HCT116 (cell line): ENCODE measurements at regions not wholly inside any gene's neighbourhood (a gene's known extent, or its start where the extent isn't known, plus 50 kb on each side); places are given as distances from the start of the nearest gene placed in this dataset.

Source experiments
- ATAC-seq: fragments of 200-7000 bp; cut with Tn5 transposase; 2 replicates; pipeline ENCODE4 v1.9.1; 2020; ENCODE audit warnings: mild to moderate bottlenecking, moderate library complexity
- BruUV-seq: library from RNA; stranded (reverse); fragments of 400-500 nt; replicated peaks from 2 replicates; lab custom pipeline; 2021; lab: Mats Ljungman, UMichigan
- CTCF ChIA-PET: fragments of 300-600 bp; sonication (Branson Sonifier 250); formaldehyde crosslinking; loops from one replicate; lab custom pipeline; 2021; ENCODE audit warnings: antibody characterized with exemption; lab: Charles Lee
- POLR2A ChIA-PET: fragments of 300-600, 350-600 bp; sonication (Branson Sonifier 250); formaldehyde crosslinking; loops from one replicate; lab custom pipeline; 2021; ENCODE audit warnings: antibody characterized with exemption; lab: Charles Lee
- RAD21 ChIA-PET, 2 experiments: fragments of 300-600 bp; sonication (Branson Sonifier 250); formaldehyde crosslinking; loops; one replicate each; lab custom pipeline; 2023; ENCODE audit warnings: low total read pairs in 2 of 2; ENCODE audit not compliant: uncharacterized antibody in 2 of 2, unreplicated experiment in 2 of 2, low non-redundant PET in 1 of 2; lab: Charles Lee
- DNase-seq: peaks from one replicate; pipeline ENCODE4 v3.0.0-alpha.2; 2010; ENCODE audit warnings: low read depth, low spot score
- H2AFZ ChIP-seq: fragments of 200-600 bp; shearing (Covaris generic), sonication (generic); 2 replicates; pipeline ENCODE4 v1.6.1; 2017; ENCODE audit warnings: low read depth, mixed run types, mixed read lengths, antibody characterized with exemption, low read length; ENCODE audit not compliant: poor library complexity, severe bottlenecking
- H3K27ac ChIP-seq: 2 replicates; pipeline ENCODE4 v1.5.1; 2012; ENCODE audit warnings: low read depth, low read length
- H3K27me3 ChIP-seq: fragments of 200-600 bp; sonication (generic); 2 replicates; pipeline ENCODE4 v1.6.1; 2016; ENCODE audit warnings: mixed run types, low read length, mixed read lengths; ENCODE audit not compliant: insufficient read depth
- H3K36me3 ChIP-seq, 2 experiments: fragments of 200-500 bp in 1 of 2; fragments of 200-600 bp in 1 of 2; sonication (Bioruptor generic) in 1 of 2; sonication (generic) in 1 of 2; 2 replicates each; pipeline versions ENCODE4 v1.5.1 to v1.6.1; 2014 to 2016; ENCODE audit warnings: low read length in 2 of 2, inconsistent platforms in 1 of 2, mixed read lengths in 1 of 2, mixed run types in 1 of 2; ENCODE audit not compliant: insufficient read depth in 2 of 2, control insufficient read depth in 1 of 2
- H3K4me1 ChIP-seq, 2 experiments: fragments of 200-600 bp in 1 of 2; sonication (generic) in 1 of 2; 2 replicates each; pipeline versions ENCODE4 v1.5.1 to v1.6.1; 2012 to 2017; ENCODE audit warnings: low read length in 2 of 2, inconsistent platforms in 1 of 2, mild to moderate bottlenecking in 1 of 2, mixed read lengths in 1 of 2, mixed run types in 1 of 2, moderate library complexity in 1 of 2; ENCODE audit not compliant: insufficient read depth in 2 of 2, control insufficient read depth in 1 of 2
- H3K4me2 ChIP-seq: fragments of 200-600 bp; sonication (generic); 2 replicates; pipeline ENCODE4 v1.6.1; 2017; ENCODE audit warnings: mixed run types, low read length, mixed read lengths
- H3K4me3 ChIP-seq, 2 experiments: fragments of 200-600 bp in 1 of 2; sonication (generic) in 1 of 2; replicated peaks in 1 of 2; 2 replicates each; pipeline ENCODE4 v1.5.1; 2011 to 2016; ENCODE audit warnings: low read length in 2 of 2, control low read depth in 1 of 2, low read depth in 1 of 2, mild to moderate bottlenecking in 1 of 2, mixed read lengths in 1 of 2, mixed run types in 1 of 2
- H3K79me2 ChIP-seq: fragments of 200-600 bp; sonication (generic); 2 replicates; pipeline ENCODE4 v1.6.1; 2017; ENCODE audit warnings: mild to moderate bottlenecking, mixed run types, low read length, moderate library complexity, mixed read lengths; ENCODE audit not compliant: insufficient read depth
- H3K9ac ChIP-seq: fragments of 200-600 bp; sonication (generic); 2 replicates; pipeline ENCODE4 v1.6.1; 2016; ENCODE audit warnings: low read length, mixed read lengths
- H3K9me2 ChIP-seq: fragments of 200-600 bp; sonication (generic), shearing (Covaris generic); 2 replicates; pipeline ENCODE4 v1.6.1; 2017; ENCODE audit warnings: mixed run types, mild to moderate bottlenecking, moderate library complexity; ENCODE audit not compliant: insufficient read depth
- H3K9me3 ChIP-seq, 2 experiments: fragments of 200-500 bp in 1 of 2; fragments of 200-600 bp in 1 of 2; sonication (Bioruptor generic) in 1 of 2; sonication (generic) in 1 of 2; 2 replicates each; pipeline ENCODE4 v1.6.1; 2014 to 2017; ENCODE audit warnings: low read length in 2 of 2, mixed read lengths in 2 of 2, inconsistent platforms in 1 of 2, low read depth in 1 of 2, mild to moderate bottlenecking in 1 of 2, mixed run types in 1 of 2, moderate library complexity in 1 of 2; ENCODE audit not compliant: control insufficient read depth in 1 of 2, insufficient read depth in 1 of 2
- H4K20me1 ChIP-seq: fragments of 200-600 bp; sonication (generic), shearing (Covaris generic); 2 replicates; pipeline ENCODE4 v1.6.1; 2017; ENCODE audit warnings: mixed run types, mild to moderate bottlenecking, moderate library complexity; ENCODE audit not compliant: insufficient read depth
- CBX3 ChIP-seq: IDR thresholded peaks from 2 replicates; pipeline ENCODE4 v1.6.1; 2012; ENCODE audit warnings: low read depth
- CEBPB ChIP-seq: IDR thresholded peaks from 2 replicates; pipeline ENCODE4 v1.6.1; 2012; ENCODE audit warnings: low read depth
- CTCF ChIP-seq, 3 experiments: fragments of 200-600 bp in 1 of 3; sonication (generic) in 1 of 3; IDR thresholded peaks in 2 of 3; conservative IDR thresholded peaks in 1 of 3; 2 replicates each; pipeline ENCODE4 v1.5.1; 2012 to 2017; ENCODE audit warnings: low read depth in 2 of 3, low read length in 2 of 3, antibody characterized with exemption in 1 of 3, borderline replicate concordance in 1 of 3, control low read depth in 1 of 3, mild to moderate bottlenecking in 1 of 3, mixed read lengths in 1 of 3, mixed run types in 1 of 3, moderate library complexity in 1 of 3; ENCODE audit not compliant: insufficient read depth in 1 of 3
- EGR1 ChIP-seq: IDR thresholded peaks from 2 replicates; pipeline ENCODE4 v1.6.1; 2012; ENCODE audit warnings: low read depth
- EZH2phosphoT487 ChIP-seq: fragments of 200-600 bp; IDR thresholded peaks from 2 replicates; pipeline ENCODE4 v1.6.1; 2018; ENCODE audit warnings: antibody characterized with exemption, borderline replicate concordance
- MAX ChIP-seq: IDR thresholded peaks from 2 replicates; pipeline ENCODE4 v1.6.1; 2012
- RAD21 ChIP-seq: IDR thresholded peaks from 2 replicates; pipeline ENCODE4 v1.6.1; 2012; ENCODE audit warnings: low read depth, mild to moderate bottlenecking
- SIN3A ChIP-seq: IDR thresholded peaks from 2 replicates; pipeline ENCODE4 v1.6.1; 2012; ENCODE audit warnings: low read depth
- SP1 ChIP-seq: IDR thresholded peaks from 2 replicates; pipeline ENCODE4 v1.6.1; 2012; ENCODE audit warnings: low read depth
- SRF ChIP-seq: IDR thresholded peaks from 2 replicates; pipeline ENCODE4 v1.6.1; 2012; ENCODE audit warnings: low read depth
- YY1 ChIP-seq: IDR thresholded peaks from 2 replicates; pipeline ENCODE4 v1.6.1; 2011; ENCODE audit warnings: low read length, low read depth, moderate library complexity, mild to moderate bottlenecking; ENCODE audit not compliant: insufficient replicate concordance; ENCODE audit errors: extremely low read depth
- ZNF274 ChIP-seq: fragments of 200-500 bp; sonication (Bioruptor generic); IDR thresholded peaks from 2 replicates; pipeline ENCODE4 v1.6.1; 2014; ENCODE audit warnings: mild to moderate bottlenecking, low read depth, low read length, inconsistent platforms
- intact Hi-C: fragments of 100-400 bp; cut with micrococcal nuclease; formaldehyde crosslinking; loops from 2 replicates; pipeline ENCODE4 v1.10.0; 2022

GRCh38 chr4:142984871-142985585 lies 138.9 kb upstream of the INPP4B start:
- ChIA-PET CTCF (interaction anchor here (0.6 to 1.8 kb wide), 14 partner anchors 9 to 498 kb away, joined by 3 to 22 read pairs (median 4); no protein-coding TSS in a partner anchor), POLR2A (no interaction called here), RAD21 (interaction anchor here in 1 of 2 experiments (0.8 to 1.0 kb wide), 2 partner anchors 41 to 100 kb away, joined by 3 read pairs; no protein-coding TSS in a partner anchor)
- H3K9me2 ChIP-seq = no peaks in the 10 kb centered on the region
- H3K9me3 ChIP-seq = no peaks in the 10 kb centered on the region
- no TSS peak for BruUV-seq
- no peak overlapping the region for H3K9ac ChIP-seq
- H3K36me3 ChIP-seq = no peaks in the 10 kb centered on the region
- ATAC-seq = peak; percentile 96
- no peak overlapping the region for H3K4me2 ChIP-seq
- H4K20me1 ChIP-seq = no peaks in the 10 kb centered on the region
- no peak for TF ChIP-seq EZH2phosphoT487
- TF ChIP-seq ZNF274 = no peak
- TF ChIP-seq CEBPB = no peak
- TF ChIP-seq SIN3A = no peak
- TF ChIP-seq CBX3 = no peak
- no peak for TF ChIP-seq YY1
- TF ChIP-seq MAX = no peak
- TF ChIP-seq RAD21 = peak; percentile 66
- peak; percentile 57 to 66 (median 62); a peak in 5 of 6 replicates for TF ChIP-seq CTCF (IDR thresholded peaks at IDR 0.05 in 2 of 3, conservative IDR thresholded peaks at IDR 0.05 in 1 of 3; ENCODE audit: borderline replicate concordance in 1 of 3, insufficient read depth in 1 of 3, low read depth in 2 of 3, low read length in 2 of 3)
- TF ChIP-seq SP1 = no peak
- TF ChIP-seq SRF = no peak
- no peak for TF ChIP-seq EGR1
- H3K79me2 ChIP-seq = no peaks in the 10 kb centered on the region
- H3K27me3 ChIP-seq = no peaks in the 10 kb centered on the region
- H2AFZ ChIP-seq = peak overlapping the region; percentile 75
- no peaks in the 10 kb centered on the region for H3K4me1 ChIP-seq
- peak; percentile 40 for DNase-seq
- H3K4me3 ChIP-seq = no peak overlapping the region
- no peak overlapping the region for H3K27ac ChIP-seq
- intact Hi-C loops = loop anchor here (2.0 to 10.0 kb wide), 4 partner anchors 37 to 860 kb away; no protein-coding TSS in a partner anchor
